ENCODE measurements at regions not wholly inside any gene's neighbourhood (a gene's known extent, or its start where the extent isn't known, plus 50 kb on each side); places are given as distances from the start of the nearest gene placed in this dataset.

GRCh38 chr12:47026291-47026690 lies 53.1 kb upstream of the PCED1B start:
- DNase-seq = no peak
- Mint-ChIP-seq H3K27me3 (ENCODE audit: unreplicated experiment) (no peaks in the 10 kb centered on the region), H3K9me3 (ENCODE audit: low read depth, unreplicated experiment) (no peaks in the 10 kb centered on the region), H3K4me1 (ENCODE audit: low read depth, unreplicated experiment) (peaks cover 10% of the 10 kb centered on the region), H3K4me3 (ENCODE audit: low read depth, unreplicated experiment) (no peak overlapping the region), H3K36me3 (ENCODE audit: insufficient read depth, unreplicated experiment) (no peaks in the 10 kb centered on the region), H3K27ac (ENCODE audit: unreplicated experiment) (no peak overlapping the region)
- CTCF ChIA-PET = no interaction called here
- no peak for TF ChIP-seq CTCF (IDR thresholded peaks at IDR 0.05; ENCODE audit: unreplicated experiment)
- intact Hi-C loops (cut with micrococcal nuclease; ENCODE audit: unreplicated experiment) = loop anchor here (10.0 kb wide), 1 partner anchor 351 kb away; no protein-coding TSS in a partner anchor
- BruUV-seq (replicated peaks) = no TSS peak
